Ovary (tissue), 3 donors: ENCODE measurements at regions not wholly inside any gene's neighbourhood (a gene's known extent, or its start where the extent isn't known, plus 50 kb on each side); places are given as distances from the start of the nearest gene placed in this dataset.

Experiments
- CTCF ChIP-seq, 3 donors: fragments of 450-650 bp in 2 of 3; fragments of 200-600 bp in 1 of 3; IDR thresholded peaks; one replicate each; pipeline versions ENCODE4 v1.5.1 to v1.8.0; 2016 to 2022; ENCODE audit warnings: antibody characterized with exemption in 3 of 3, mild to moderate bottlenecking in 1 of 3
- EP300 ChIP-seq: sonication (generic); formaldehyde crosslinking; IDR thresholded peaks from one replicate; pipeline ENCODE4 v1.6.1; 2017; ENCODE audit warnings: antibody characterized with exemption
- POLR2A ChIP-seq: fragments of 450-650 bp; IDR thresholded peaks from one replicate; pipeline ENCODE4 v1.6.1; 2017; ENCODE audit warnings: antibody characterized with exemption, mild to moderate bottlenecking, moderate library complexity
- donor health status: DM: no; HTN: no; CAD: no.

GRCh38 chr9:12628546-12628945 is 64.6 kb upstream of the TYRP1 start:
- no peak for TF ChIP-seq CTCF (IDR thresholded peaks at IDR 0.05)
- no peak for TF ChIP-seq EP300
- TF ChIP-seq POLR2A = no peak
